Astrocyte of the cerebellum (primary cell): ENCODE measurements at regions not wholly inside any gene's neighbourhood (a gene's known extent, or its start where the extent isn't known, plus 50 kb on each side); places are given as distances from the start of the nearest gene placed in this dataset.

ENCODE experiments used
- DNase-seq: peaks from one replicate; pipeline ENCODE4 v3.0.0-alpha.2; 2011; ENCODE audit warnings: low read depth
- H3K4me3 ChIP-seq: 2 replicates; pipeline ENCODE4 v1.5.1; 2011; ENCODE audit warnings: mild to moderate bottlenecking, low read depth, low read length, moderate library complexity
- CTCF ChIP-seq: IDR thresholded peaks from 2 replicates; pipeline ENCODE4 v1.5.1; 2012; ENCODE audit warnings: low read length, low read depth, moderate library complexity, mild to moderate bottlenecking; ENCODE audit errors: missing control alignments
- in situ Hi-C: cut with HindIII; loops from 2 replicates; pipeline ENCODE4 v1.10.0; 2017; ENCODE audit warnings: low sequenced_read_pairs

DNA sequence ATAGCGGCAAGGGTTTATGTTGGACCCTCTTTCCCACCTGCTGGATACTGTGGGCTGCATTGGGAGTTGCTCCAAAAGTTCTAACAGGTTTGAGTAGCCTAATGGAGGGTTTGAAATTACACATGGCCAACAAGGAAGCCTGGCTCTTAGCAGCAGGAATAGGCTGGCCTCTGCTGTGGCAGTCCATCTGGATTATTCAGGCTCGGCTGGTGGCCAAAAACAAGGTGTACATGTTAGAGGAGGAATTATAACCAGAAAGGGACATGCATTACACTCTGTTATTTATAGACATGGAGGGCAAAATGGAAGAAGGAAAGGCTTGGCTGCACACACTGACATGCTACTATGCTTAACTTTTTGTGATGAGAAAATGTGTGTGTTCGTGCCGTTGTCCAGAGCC, 61.1 kb upstream of the NRXN1 start:
- H3K4me3 ChIP-seq = no peak overlapping the region
- in situ Hi-C loops = no loop called here
- no peak for DNase-seq
- TF ChIP-seq CTCF = no peak

DNA sequence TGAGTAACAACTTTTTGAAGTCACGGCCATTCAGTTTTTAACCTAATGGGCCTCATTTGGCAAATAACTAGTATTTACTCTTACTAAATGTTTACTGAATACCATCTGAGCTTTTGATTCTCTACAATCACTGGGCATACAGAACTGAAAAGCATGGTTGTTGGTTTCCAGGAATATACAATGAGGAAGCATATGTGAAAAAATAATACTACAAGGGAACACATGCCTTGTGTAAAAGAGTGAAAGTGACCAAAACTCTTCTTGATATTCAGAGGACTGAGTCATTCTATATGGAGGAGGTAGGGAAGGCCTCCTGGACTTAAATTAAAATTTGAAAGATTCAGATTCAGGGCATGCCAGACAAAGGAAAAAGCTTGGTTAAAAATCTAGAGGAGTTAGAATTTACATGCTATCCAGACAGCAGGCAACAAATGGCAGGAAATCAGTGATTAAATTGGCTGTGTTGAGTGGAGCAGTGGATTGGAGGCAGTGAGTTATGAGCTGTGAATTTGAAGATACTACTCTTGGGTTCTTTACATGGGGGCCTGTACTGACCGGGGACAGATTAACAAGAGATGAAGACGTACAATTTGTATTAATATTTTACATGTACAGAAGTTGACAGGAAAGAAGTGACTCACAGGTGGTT, 53.6 kb upstream of the NRXN1 start:
- in situ Hi-C loops = no loop called here
- no peak for TF ChIP-seq CTCF
- H3K4me3 ChIP-seq = no peak overlapping the region
- no peak for DNase-seq

- H3K4me3 ChIP-seq = no peak overlapping the region
- in situ Hi-C loops = no loop called here
- TF ChIP-seq CTCF = no peak
- DNase-seq = no peak
Observed at GRCh38 chr2:51084750-51085149, 52.8 kb upstream of the NRXN1 start.
